IPS DF 4.7 (cell line): ENCODE measurements at regions not wholly inside any gene's neighbourhood (a gene's known extent, or its start where the extent isn't known, plus 50 kb on each side); places are given as distances from the start of the nearest gene placed in this dataset.

Experiments used
- DNase-seq: peaks from one replicate; pipeline ENCODE4 v3.0.0-alpha.2; 2013; ENCODE audit warnings: low spot score; ENCODE audit errors: extremely low read depth

- no peak for DNase-seq
Measured at GRCh38 chr3:181086011-181086410, 96.5 kb upstream of the DNAJC19 start.

- DNase-seq = no peak
Measured at GRCh38 chr3:181081930-181082329, 92.4 kb upstream of the DNAJC19 start.

- DNase-seq = no peak
Measured at GRCh38 chr3:181076558-181076957, 87.0 kb upstream of the DNAJC19 start.

GRCh38 chr3:181075098-181075497 is 85.6 kb upstream of the DNAJC19 start:
- no peak for DNase-seq

GRCh38 chr3:181066143-181067087 is 76.9 kb upstream of the DNAJC19 start:
- DNase-seq = no peak

- DNase-seq = no peak
Measured at GRCh38 chr3:181056136-181056732, 66.7 kb upstream of the DNAJC19 start.

- DNase-seq = no peak
Measured at GRCh38 chr3:181054538-181054937, 65.0 kb upstream of the DNAJC19 start.

GRCh38 chr3:181052256-181052655 is 62.7 kb upstream of the DNAJC19 start:
- no peak for DNase-seq

- no peak for DNase-seq
Measured at GRCh38 chr3:181050738-181051137, 61.2 kb upstream of the DNAJC19 start.

GRCh38 chr3:181040030-181040429 is 50.5 kb upstream of the DNAJC19 start:
- DNase-seq = no peak
